Neural crest cell (in vitro differentiated cells): ENCODE measurements at regions not wholly inside any gene's neighbourhood (a gene's known extent, or its start where the extent isn't known, plus 50 kb on each side); places are given as distances from the start of the nearest gene placed in this dataset.
"Not testable (repeated sequence)": the region's sequence is repeated elsewhere in the genome, so short reads cannot be mapped to it uniquely, and the experiment has no call there.

Experiments used
- DNase-seq: peaks from one replicate; pipeline ENCODE4 v3.0.0; 2021; ENCODE audit warnings: low read depth, mixed read lengths, low spot score
- H3K27ac Mint-ChIP-seq: one replicate; pipeline ENCODE4 v1.8.0; 2021; ENCODE audit warnings: mild to moderate bottlenecking, mixed read lengths; ENCODE audit not compliant: unreplicated experiment
- H3K27me3 Mint-ChIP-seq: 2 replicates; pipeline ENCODE4 v1.8.0; 2021; ENCODE audit warnings: low read depth, mild to moderate bottlenecking, mixed read lengths
- H3K36me3 Mint-ChIP-seq: 2 replicates; pipeline ENCODE4 v1.8.0; 2021; ENCODE audit warnings: low read depth, mild to moderate bottlenecking, mixed read lengths
- H3K4me1 Mint-ChIP-seq: 2 replicates; pipeline ENCODE4 v1.8.0; 2021; ENCODE audit warnings: mixed read lengths
- H3K4me3 Mint-ChIP-seq: one replicate; pipeline ENCODE4 v1.8.0; 2021; ENCODE audit warnings: mild to moderate bottlenecking, mixed read lengths
- H3K9me3 Mint-ChIP-seq: 2 replicates; pipeline ENCODE4 v1.8.0; 2021; ENCODE audit warnings: mixed read lengths
- TF ChIP-seq, protein P1 (sequence below): fragments of 200-600 bp; sonication (generic); conservative IDR thresholded peaks from 2 replicates; pipeline ENCODE4 v1.5.0; 2021; ENCODE audit warnings: antibody characterized with exemption, mild to moderate bottlenecking

DNA sequence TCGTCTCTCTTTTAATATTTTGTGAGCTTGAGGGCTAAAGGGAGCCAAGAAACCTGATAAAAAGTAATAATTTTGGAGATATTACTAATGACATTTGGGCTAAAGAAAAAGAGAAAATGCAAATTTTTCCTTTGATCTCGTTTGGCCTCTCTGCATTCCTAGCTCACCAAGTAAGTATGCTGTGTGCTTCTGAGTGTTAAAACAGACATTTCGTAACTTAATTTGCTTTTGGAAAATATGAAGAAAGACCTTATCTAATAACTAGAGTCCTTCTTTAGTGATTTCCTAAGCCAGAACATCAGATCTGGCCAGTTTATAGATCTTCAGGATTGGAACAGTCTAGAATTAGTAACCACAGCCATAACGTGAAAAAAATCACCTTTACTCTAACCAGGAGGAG lies 872.9 kb upstream of the SLC35B3 start:
- no peaks in the 10 kb centered on the region for H3K9me3 Mint-ChIP-seq
- H3K4me1 Mint-ChIP-seq, result no peaks in the 10 kb centered on the region
- no peak overlapping the region for H3K4me3 Mint-ChIP-seq
- TF ChIP-seq, protein P1, sequence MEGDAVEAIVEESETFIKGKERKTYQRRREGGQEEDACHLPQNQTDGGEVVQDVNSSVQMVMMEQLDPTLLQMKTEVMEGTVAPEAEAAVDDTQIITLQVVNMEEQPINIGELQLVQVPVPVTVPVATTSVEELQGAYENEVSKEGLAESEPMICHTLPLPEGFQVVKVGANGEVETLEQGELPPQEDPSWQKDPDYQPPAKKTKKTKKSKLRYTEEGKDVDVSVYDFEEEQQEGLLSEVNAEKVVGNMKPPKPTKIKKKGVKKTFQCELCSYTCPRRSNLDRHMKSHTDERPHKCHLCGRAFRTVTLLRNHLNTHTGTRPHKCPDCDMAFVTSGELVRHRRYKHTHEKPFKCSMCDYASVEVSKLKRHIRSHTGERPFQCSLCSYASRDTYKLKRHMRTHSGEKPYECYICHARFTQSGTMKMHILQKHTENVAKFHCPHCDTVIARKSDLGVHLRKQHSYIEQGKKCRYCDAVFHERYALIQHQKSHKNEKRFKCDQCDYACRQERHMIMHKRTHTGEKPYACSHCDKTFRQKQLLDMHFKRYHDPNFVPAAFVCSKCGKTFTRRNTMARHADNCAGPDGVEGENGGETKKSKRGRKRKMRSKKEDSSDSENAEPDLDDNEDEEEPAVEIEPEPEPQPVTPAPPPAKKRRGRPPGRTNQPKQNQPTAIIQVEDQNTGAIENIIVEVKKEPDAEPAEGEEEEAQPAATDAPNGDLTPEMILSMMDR, result no peak
- DNase-seq, result no peak
- H3K27ac Mint-ChIP-seq, result no peak overlapping the region
- no peaks in the 10 kb centered on the region for H3K27me3 Mint-ChIP-seq
- no peaks in the 10 kb centered on the region for H3K36me3 Mint-ChIP-seq

DNA sequence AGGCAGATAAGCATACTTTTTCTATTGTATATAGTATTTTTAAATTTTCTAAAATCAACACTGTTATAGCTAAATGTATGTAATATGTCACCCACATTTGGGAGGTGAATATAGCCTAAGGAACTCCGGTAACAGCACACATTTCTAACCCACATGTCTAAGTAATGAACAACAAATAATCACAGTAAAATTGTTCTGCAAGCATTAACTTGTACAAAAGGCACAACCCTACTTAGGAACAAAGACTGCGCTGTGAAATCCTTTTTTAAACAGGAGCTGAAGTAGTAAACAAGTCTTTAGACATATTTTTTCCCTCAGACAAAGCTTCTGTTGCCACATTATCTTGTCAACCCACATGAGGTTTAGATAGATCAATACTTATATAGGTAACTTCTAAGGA lies 872.4 kb upstream of the SLC35B3 start:
- TF ChIP-seq, protein P1, result no peak
- no peak overlapping the region for H3K4me3 Mint-ChIP-seq
- H3K27ac Mint-ChIP-seq, result no peak overlapping the region
- no peaks in the 10 kb centered on the region for H3K36me3 Mint-ChIP-seq
- H3K9me3 Mint-ChIP-seq, result no peaks in the 10 kb centered on the region
- no peaks in the 10 kb centered on the region for H3K4me1 Mint-ChIP-seq
- no peaks in the 10 kb centered on the region for H3K27me3 Mint-ChIP-seq
- DNase-seq, result no peak

DNA sequence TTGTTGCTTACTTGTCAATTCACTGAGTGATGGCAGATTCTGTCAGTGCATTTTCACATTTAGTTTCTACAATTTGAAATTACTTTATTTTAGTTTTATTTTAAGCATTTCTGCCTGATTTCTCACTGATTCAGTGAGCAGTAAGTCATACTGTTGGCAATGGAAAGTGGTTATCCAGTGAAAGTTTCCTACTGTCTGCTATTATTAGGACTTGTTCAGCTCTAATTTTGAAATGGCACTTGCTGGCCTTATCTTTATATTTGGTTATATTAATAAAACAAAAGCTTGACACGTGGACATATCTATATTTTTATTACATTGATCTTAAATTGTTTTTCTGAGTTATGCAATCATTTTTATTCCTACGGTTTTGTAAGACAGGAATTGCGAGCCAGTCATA lies 871.8 kb upstream of the SLC35B3 start:
- Mint-ChIP-seq H3K4me3 (no peak overlapping the region), H3K27ac (no peak overlapping the region), H3K4me1 (no peaks in the 10 kb centered on the region), H3K27me3 (no peaks in the 10 kb centered on the region), H3K9me3 (no peaks in the 10 kb centered on the region), H3K36me3 (no peaks in the 10 kb centered on the region)
- DNase-seq, result no peak
- TF ChIP-seq, protein P1, result no peak

DNA sequence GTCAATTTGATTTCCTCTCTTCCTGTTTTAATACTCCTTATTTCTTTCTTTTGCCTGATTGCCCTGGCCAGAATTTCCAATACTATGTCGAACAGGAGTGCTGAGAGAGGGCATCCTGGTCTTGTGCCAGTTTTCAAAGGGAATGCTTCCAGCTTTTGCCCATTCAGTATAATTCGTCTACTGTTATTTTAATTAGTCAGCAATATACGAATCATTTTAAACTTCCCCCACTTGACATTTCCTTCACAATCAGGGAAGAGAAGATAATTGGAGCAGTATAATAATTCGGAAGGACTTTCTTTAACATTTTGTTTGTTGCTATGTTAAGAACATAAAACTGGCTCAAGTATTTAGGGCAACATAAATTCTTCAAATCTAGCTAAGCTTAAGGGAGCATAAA lies 860.3 kb upstream of the SLC35B3 start:
- TF ChIP-seq, protein P1, result no peak
- Mint-ChIP-seq H3K4me3 (no peak overlapping the region), H3K27me3 (no peaks in the 10 kb centered on the region), H3K36me3 (no peaks in the 10 kb centered on the region), H3K27ac (no peak overlapping the region), H3K9me3 (peaks cover 5% of the 10 kb centered on the region), H3K4me1 (peaks cover 4% of the 10 kb centered on the region)
- DNase-seq, result no peak

DNA sequence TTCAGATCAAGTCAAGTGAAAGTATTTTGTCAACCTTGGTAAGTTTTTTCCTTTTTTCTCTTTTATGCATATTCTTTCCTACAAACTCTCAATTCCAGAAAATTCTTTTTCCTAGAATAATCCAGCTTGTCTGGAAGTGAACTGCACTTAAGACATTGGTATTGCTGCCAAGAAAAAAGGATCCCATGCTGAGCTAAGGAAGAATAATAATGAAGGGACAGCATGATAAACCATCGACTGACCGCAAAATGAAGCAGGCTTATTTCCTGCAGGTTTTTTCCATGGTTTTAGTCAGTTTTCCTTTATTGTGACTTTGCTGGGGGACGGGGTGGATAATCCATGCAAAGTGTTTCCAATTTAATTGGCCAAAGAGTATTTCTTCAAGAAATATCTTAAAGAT lies 857.6 kb upstream of the SLC35B3 start:
- no peak overlapping the region for H3K4me3 Mint-ChIP-seq
- peaks cover 5% of the 10 kb centered on the region for H3K9me3 Mint-ChIP-seq
- no peaks in the 10 kb centered on the region for H3K27me3 Mint-ChIP-seq
- no peaks in the 10 kb centered on the region for H3K36me3 Mint-ChIP-seq
- no peak overlapping the region for H3K27ac Mint-ChIP-seq
- DNase-seq, result no peak
- TF ChIP-seq, protein P1, result no peak
- peaks cover 4% of the 10 kb centered on the region for H3K4me1 Mint-ChIP-seq

DNA sequence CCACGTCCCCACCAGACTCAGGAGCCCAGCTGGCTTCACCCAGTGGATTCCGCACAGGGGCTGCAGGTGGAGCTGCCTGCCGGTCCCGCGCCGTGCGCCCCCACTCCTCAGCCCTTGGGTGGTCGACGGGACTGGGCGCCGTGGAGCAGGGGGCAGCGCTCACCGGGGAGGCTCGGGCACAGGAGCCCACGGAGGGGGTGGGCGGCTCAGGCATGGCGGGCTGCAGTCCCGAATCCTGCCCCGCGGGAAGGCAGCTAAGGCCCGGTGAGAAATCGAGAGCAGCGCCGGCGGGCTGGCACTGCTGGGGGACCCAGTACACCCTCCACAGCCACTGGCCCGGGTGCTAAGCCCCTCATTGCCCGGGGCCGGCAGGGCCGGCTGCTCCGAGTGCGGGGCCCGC lies 855.0 kb upstream of the SLC35B3 start:
- not testable (repeated sequence) for H3K4me1 Mint-ChIP-seq, H3K4me3 Mint-ChIP-seq, H3K27ac Mint-ChIP-seq, H3K36me3 Mint-ChIP-seq, H3K27me3 Mint-ChIP-seq, DNase-seq, H3K9me3 Mint-ChIP-seq
